ENCODE measurements at regions not wholly inside any gene's neighbourhood (a gene's known extent, or its start where the extent isn't known, plus 50 kb on each side); places are given as distances from the start of the nearest gene placed in this dataset.

- no peak for TF ChIP-seq ZSCAN9 (CRISPR knock-in tag; IDR thresholded peaks at IDR 0.05; ENCODE audit: borderline replicate concordance)
- TF ChIP-seq, protein P1, sequence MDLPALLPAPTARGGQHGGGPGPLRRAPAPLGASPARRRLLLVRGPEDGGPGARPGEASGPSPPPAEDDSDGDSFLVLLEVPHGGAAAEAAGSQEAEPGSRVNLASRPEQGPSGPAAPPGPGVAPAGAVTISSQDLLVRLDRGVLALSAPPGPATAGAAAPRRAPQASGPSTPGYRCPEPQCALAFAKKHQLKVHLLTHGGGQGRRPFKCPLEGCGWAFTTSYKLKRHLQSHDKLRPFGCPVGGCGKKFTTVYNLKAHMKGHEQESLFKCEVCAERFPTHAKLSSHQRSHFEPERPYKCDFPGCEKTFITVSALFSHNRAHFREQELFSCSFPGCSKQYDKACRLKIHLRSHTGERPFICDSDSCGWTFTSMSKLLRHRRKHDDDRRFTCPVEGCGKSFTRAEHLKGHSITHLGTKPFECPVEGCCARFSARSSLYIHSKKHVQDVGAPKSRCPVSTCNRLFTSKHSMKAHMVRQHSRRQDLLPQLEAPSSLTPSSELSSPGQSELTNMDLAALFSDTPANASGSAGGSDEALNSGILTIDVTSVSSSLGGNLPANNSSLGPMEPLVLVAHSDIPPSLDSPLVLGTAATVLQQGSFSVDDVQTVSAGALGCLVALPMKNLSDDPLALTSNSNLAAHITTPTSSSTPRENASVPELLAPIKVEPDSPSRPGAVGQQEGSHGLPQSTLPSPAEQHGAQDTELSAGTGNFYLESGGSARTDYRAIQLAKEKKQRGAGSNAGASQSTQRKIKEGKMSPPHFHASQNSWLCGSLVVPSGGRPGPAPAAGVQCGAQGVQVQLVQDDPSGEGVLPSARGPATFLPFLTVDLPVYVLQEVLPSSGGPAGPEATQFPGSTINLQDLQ (CRISPR knock-in tag; IDR thresholded peaks at IDR 0.05): no peak
Observed at GRCh38 chr1:29709704-29710280, 473.5 kb downstream of the PTPRU start (continued).

- POLR2A ChIA-PET: no interaction called here
- Histone ChIP-seq H2AFZ (ENCODE audit: low read length) (no peak overlapping the region), H3K27me3 (ENCODE audit: control insufficient read depth in 1 of 2, insufficient read depth in 2 of 2, low read length in 2 of 2) (peaks cover 0 to 3% of the 10 kb centered on the region in 2 experiments; a peak in 1 of 5 replicates), H3K4me3 (replicated peaks in 1 of 3; ENCODE audit: insufficient read depth in 1 of 3, low read depth in 2 of 3, low read length in 3 of 3) (no peak overlapping the region), H3K4me2 (ENCODE audit: low read depth, low read length) (no peak overlapping the region), H3K9me3 (ENCODE audit: low read length) (no peaks in the 10 kb centered on the region), H3K9ac (ENCODE audit: insufficient read depth, low read depth, low read length) (no peak overlapping the region), H3K4me1 (ENCODE audit: insufficient read depth, low read length) (no peaks in the 10 kb centered on the region), H4K20me1 (ENCODE audit: insufficient read depth, low read length) (no peaks in the 10 kb centered on the region), H3K79me2 (ENCODE audit: insufficient read depth, low read length) (no peaks in the 10 kb centered on the region), H3K27ac (ENCODE audit: extremely low read length, insufficient read depth, low read length) (no peak overlapping the region), H3K36me3 (replicated peaks in 1 of 2; ENCODE audit: control insufficient read depth in 1 of 2, insufficient read depth in 2 of 2, low read length in 2 of 2) (no peaks in the 10 kb centered on the region)
- no peak for DNase-seq (ENCODE audit: low spot score)
- intact Hi-C loops (cut with micrococcal nuclease; ENCODE audit: unreplicated experiment): no loop called here
- no peak for TF ChIP-seq GPN1 (CRISPR knock-in tag; IDR thresholded peaks at IDR 0.05; ENCODE audit: borderline replicate concordance)
- TF ChIP-seq YEATS2 (CRISPR knock-in tag; IDR thresholded peaks at IDR 0.05; ENCODE audit: borderline replicate concordance): no peak
- no peak for TF ChIP-seq ZNF850 (CRISPR knock-in tag; conservative IDR thresholded peaks at IDR 0.05)
- TF ChIP-seq FOXA1 (IDR thresholded peaks at IDR 0.05): no peak
- no peak for TF ChIP-seq FOXA1 (CRISPR knock-in tag; IDR thresholded peaks at IDR 0.05)
- in situ Hi-C loops (cut with HindIII; ENCODE audit: extremely low pct_ligation_motif_present, low pct_unique_long_range_greater_than_20kb): no loop called here
- CTCF ChIA-PET (ENCODE audit: low intra/inter-chr PET ratio, low total read pairs): no interaction called here
- WGBS (ENCODE audit: low lambda C conversion rate): 18% methylated on average over 10 of the region's 13 CpGs
- ATAC-seq: no peak; the same call in 2 of the 3 replicates
- FAIRE-seq: no peak
- BruUV-seq (replicated peaks): no TSS peak
Observed at GRCh38 chr1:29708796-29709703, 472.7 kb downstream of the PTPRU start.
